ENCODE measurements at regions not wholly inside any gene's neighbourhood (a gene's known extent, or its start where the extent isn't known, plus 50 kb on each side); places are given as distances from the start of the nearest gene placed in this dataset.
"Not testable (repeated sequence)": the region's sequence is repeated elsewhere in the genome, so short reads cannot be mapped to it uniquely, and the experiment has no call there.

DNA sequence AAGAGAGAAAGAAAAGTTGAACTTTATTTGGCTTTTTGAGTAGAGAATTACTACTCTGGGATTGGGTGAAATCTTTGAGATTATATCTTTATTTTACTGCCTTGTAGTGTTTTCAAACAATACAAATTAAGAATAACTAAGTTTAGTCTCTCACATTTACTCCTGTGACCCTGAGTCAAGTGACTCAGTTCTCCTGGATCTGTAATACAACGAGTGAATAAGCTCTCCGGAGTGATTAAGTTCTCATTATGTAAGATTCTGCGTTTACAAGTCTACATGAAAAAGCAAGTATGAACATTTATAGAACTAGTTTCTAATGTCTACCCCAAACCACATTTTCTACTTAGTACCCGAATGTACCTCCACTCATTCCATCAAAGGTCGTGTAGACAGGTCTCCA, 165.5 kb upstream of the FOLH1 start:
- TF ChIP-seq CTCF, EP300, POLR2AphosphoS5, POLR2A (IDR thresholded peaks at IDR 0.05): not testable (repeated sequence)

Measured in gastroesophageal sphincter (tissue), 3 donors.